Tibial nerve (tissue), 3 donors: ENCODE measurements at regions not wholly inside any gene's neighbourhood (a gene's known extent, or its start where the extent isn't known, plus 50 kb on each side); places are given as distances from the start of the nearest gene placed in this dataset.

Source experiments
- POLR2A ChIP-seq, 2 donors: fragments of 450-650 bp; IDR thresholded peaks; one replicate each; pipeline ENCODE4 v1.6.1; 2017; ENCODE audit warnings: antibody characterized with exemption in 2 of 2, mild to moderate bottlenecking in 2 of 2, moderate library complexity in 2 of 2
- TF ChIP-seq, protein P1 (sequence below), 5 experiments: fragments of 200-600 bp in 3 of 5; fragments of 450-650 bp in 2 of 5; sonication (generic) in 3 of 5; IDR thresholded peaks; one replicate each; pipeline ENCODE4 v1.5.1; 2016 to 2019; ENCODE audit warnings: antibody characterized with exemption in 5 of 5, mild to moderate bottlenecking in 3 of 5, moderate library complexity in 2 of 5

DNA sequence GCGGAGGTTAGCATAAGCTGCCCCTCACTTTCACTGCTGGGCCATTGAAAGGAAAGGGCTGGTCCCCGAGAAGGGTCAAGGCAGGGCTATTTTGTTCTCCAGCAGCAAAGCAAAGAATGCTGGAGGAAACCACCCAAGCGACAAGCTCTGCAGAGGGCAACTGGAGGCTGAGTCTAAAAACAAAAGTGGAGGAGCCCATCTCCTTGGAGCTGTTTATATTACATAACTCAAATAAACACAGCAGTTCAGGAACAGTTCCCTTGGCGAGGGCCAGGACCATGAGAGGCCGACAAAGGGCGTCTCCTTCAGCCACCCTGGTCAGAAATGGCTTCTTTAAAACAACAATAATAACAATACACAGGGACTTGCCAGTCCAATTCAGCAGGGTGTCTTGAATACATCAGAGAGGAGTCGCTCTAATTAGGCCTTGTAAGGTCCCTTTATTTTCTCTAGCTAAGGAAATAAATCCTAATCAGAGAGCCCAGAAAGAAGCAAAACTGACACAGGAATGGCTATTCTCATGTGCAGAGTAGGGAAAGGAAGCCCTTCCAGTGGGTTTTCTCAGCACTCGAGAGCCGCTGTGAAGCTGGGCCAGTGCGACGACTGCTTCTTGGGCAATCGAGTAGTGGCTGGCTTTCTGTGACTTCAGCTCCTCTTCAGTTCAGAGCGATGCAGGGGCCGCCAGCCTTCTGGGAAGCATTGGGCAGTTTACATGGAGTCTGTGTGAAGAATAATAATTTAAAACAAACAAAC, 57.0 kb upstream of the TARBP1 start:
- TF ChIP-seq, protein P1, sequence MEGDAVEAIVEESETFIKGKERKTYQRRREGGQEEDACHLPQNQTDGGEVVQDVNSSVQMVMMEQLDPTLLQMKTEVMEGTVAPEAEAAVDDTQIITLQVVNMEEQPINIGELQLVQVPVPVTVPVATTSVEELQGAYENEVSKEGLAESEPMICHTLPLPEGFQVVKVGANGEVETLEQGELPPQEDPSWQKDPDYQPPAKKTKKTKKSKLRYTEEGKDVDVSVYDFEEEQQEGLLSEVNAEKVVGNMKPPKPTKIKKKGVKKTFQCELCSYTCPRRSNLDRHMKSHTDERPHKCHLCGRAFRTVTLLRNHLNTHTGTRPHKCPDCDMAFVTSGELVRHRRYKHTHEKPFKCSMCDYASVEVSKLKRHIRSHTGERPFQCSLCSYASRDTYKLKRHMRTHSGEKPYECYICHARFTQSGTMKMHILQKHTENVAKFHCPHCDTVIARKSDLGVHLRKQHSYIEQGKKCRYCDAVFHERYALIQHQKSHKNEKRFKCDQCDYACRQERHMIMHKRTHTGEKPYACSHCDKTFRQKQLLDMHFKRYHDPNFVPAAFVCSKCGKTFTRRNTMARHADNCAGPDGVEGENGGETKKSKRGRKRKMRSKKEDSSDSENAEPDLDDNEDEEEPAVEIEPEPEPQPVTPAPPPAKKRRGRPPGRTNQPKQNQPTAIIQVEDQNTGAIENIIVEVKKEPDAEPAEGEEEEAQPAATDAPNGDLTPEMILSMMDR (IDR thresholded peaks at IDR 0.05), result peak in 1 of 5 experiments; percentile 14
- TF ChIP-seq POLR2A (IDR thresholded peaks at IDR 0.05), result no peak
